Activated naive CD8-positive, alpha-beta T cell treated with anti-CD3 and anti-CD28 coated beads, Interleukin-2, amount 50 U/mL, for 24 hours (primary cell): ENCODE measurements at regions not wholly inside any gene's neighbourhood (a gene's known extent, or its start where the extent isn't known, plus 50 kb on each side); places are given as distances from the start of the nearest gene placed in this dataset.

ENCODE experiments used
- ATAC-seq: fragments of 150-1000 bp; cut with Tn5 transposase; one replicate; pipeline ENCODE4 v1.10.0; 2021
- DNase-seq: peaks from one replicate; pipeline ENCODE4 v3.0.0; 2021
- H3K27ac Mint-ChIP-seq: one replicate; pipeline ENCODE4 v1.8.0; 2021; ENCODE audit warnings: mild to moderate bottlenecking, mixed read lengths
- H3K27me3 Mint-ChIP-seq: one replicate; pipeline ENCODE4 v1.8.0; 2021; ENCODE audit warnings: mixed read lengths
- H3K36me3 Mint-ChIP-seq: one replicate; pipeline ENCODE4 v1.8.0; 2021; ENCODE audit warnings: low read depth, mixed read lengths
- H3K4me1 Mint-ChIP-seq: one replicate; pipeline ENCODE4 v1.8.0; 2021; ENCODE audit warnings: mixed read lengths
- H3K4me3 Mint-ChIP-seq: one replicate; pipeline ENCODE4 v1.8.0; 2021; ENCODE audit warnings: mild to moderate bottlenecking, moderate library complexity, mixed read lengths
- H3K9me3 Mint-ChIP-seq: one replicate; pipeline ENCODE4 v1.8.0; 2021; ENCODE audit warnings: mixed read lengths

DNA sequence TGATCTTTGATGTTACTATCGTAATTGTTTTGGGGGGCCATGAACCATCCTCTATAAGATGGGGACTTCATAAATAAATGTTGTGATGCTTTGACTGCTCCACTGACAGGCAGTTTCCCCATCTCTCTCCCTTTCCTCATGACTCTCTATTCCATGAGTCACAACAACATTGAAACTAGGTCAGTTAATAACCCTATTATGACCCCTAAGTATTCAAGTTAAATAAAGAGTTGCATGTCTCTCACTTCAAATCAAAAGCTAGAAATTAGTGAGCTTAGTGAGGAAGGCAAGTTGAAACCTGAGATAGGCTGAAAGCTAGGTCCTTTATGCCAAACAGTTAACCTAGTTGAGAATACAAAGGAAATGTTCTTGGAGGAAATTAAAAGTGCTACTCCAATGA, 491.0 kb downstream of the HAO1 start:
- Mint-ChIP-seq H3K36me3 (no peaks in the 10 kb centered on the region), H3K27me3 (no peaks in the 10 kb centered on the region), H3K27ac (no peak overlapping the region), H3K4me3 (no peak overlapping the region), H3K4me1 (no peaks in the 10 kb centered on the region), H3K9me3 (peaks cover 12% of the 10 kb centered on the region)
- no peak for ATAC-seq
- no peak for DNase-seq

DNA sequence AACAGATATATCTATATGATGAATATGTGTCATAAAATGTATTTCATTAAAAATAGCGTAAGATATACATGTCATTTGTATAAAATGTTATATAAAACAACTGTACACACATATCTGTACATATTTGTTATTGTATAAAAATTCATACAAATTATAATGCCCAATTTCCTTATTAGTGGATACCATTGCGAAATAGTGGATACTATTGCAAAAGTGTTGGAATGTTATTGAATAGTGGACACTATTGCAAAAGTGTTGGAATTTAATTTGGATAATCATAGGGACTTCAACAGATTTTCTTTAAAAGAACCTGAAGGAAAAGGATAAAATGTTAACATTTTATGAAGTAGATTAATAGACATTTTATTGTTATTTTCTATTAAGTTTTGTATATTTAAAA, 487.4 kb downstream of the HAO1 start:
- Mint-ChIP-seq H3K36me3 (no peaks in the 10 kb centered on the region), H3K9me3 (peaks cover 8% of the 10 kb centered on the region), H3K27me3 (no peaks in the 10 kb centered on the region), H3K4me1 (no peaks in the 10 kb centered on the region), H3K27ac (no peak overlapping the region), H3K4me3 (no peak overlapping the region)
- DNase-seq, result no peak
- ATAC-seq, result no peak

DNA sequence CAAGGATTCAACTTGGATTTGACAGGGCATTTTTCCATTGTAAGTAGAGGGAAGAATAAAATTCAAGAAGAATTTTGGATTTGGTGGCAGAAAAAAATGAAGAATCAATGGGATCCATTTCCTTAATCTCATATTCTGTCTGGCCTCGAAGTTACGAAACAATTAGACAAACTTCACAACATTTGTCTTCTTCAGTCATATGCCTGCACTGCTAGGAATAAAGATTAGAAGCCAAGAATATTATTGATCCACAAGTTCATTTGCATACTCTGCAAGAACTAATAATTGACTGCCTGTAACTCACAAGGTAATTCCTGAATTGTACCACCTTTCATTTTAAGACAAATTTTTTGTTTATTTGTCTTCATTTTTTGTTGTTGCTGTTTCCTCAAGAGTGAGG, 486.2 kb downstream of the HAO1 start:
- DNase-seq (no peak), ATAC-seq (no peak)
- no peaks in the 10 kb centered on the region for H3K36me3 Mint-ChIP-seq
- no peaks in the 10 kb centered on the region for H3K27me3 Mint-ChIP-seq
- H3K27ac Mint-ChIP-seq, result no peak overlapping the region
- no peak overlapping the region for H3K4me3 Mint-ChIP-seq
- no peaks in the 10 kb centered on the region for H3K4me1 Mint-ChIP-seq
- H3K9me3 Mint-ChIP-seq, result peaks cover 4% of the 10 kb centered on the region

DNA sequence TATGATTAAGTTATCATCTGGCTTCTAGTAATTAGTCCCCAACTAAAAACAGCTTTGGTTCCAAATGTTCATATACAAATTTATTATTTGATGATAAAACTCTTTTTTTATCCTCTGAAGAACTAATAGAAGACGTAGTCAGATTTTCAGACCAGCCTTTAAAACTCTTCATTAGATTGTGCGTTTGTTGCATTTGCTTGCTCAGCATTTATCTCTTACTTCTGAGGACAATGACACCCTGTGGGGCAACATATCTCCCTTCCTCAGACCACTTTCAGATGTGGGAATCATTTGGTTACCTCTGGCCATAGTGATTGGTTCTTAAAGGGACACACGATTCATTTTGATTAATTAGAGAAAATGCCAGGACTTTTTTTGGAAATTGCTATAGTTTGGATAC, 481.8 kb downstream of the HAO1 start:
- DNase-seq, result no peak
- H3K36me3 Mint-ChIP-seq, result no peaks in the 10 kb centered on the region

DNA sequence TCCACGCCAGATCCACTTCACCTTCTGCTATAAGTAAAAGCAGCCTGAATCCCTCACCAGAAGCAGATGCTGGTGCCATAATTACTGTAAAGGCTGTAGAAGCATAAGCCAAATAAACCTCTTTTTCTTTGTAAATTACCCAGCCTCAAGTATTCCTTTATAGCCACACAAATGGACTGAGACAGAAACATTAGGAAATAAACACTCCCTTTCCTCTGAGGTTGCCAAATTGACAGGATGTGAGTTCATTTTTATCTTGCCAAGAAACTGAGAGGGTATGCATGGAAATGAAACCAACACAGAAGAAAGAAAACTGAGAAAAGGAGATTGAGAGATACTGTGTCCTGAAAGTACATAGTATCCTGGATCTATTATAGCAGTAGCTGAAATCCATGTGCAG, 481.2 kb downstream of the HAO1 start:
- no peaks in the 10 kb centered on the region for H3K27me3 Mint-ChIP-seq
- H3K4me1 Mint-ChIP-seq, result no peaks in the 10 kb centered on the region
- DNase-seq, result no peak
- H3K27ac Mint-ChIP-seq, result no peak overlapping the region
- no peak for ATAC-seq
- no peaks in the 10 kb centered on the region for H3K36me3 Mint-ChIP-seq
- no peak overlapping the region for H3K4me3 Mint-ChIP-seq
- peaks cover 5% of the 10 kb centered on the region for H3K9me3 Mint-ChIP-seq

More for the DNA sequence above, 481.8 kb downstream of the HAO1 start:
- no peak for ATAC-seq
- peaks cover 8% of the 10 kb centered on the region for H3K9me3 Mint-ChIP-seq
- H3K27me3 Mint-ChIP-seq, result no peaks in the 10 kb centered on the region
- no peaks in the 10 kb centered on the region for H3K4me1 Mint-ChIP-seq
- no peak overlapping the region for H3K4me3 Mint-ChIP-seq
- H3K27ac Mint-ChIP-seq, result no peak overlapping the region

DNA sequence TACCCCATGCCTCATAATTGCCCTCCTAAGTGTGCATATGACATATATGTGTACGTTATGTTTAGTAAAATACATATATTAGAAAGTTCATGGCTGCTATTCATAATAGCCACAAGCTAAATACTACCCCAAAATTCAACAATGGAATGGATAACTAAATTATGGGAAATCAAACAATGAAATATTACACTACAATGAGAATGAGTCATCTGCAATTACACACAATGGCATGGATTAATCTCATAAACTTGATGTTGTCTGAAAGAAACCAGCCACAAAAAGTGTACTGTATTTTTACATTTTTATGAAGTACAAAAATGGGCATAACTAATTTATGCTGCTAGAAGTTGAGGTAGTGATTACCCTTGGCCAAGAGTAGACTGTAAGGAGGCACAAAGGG, 477.0 kb downstream of the HAO1 start:
- Mint-ChIP-seq H3K4me1 (no peaks in the 10 kb centered on the region), H3K4me3 (no peak overlapping the region), H3K9me3 (peaks cover 4% of the 10 kb centered on the region), H3K27ac (no peak overlapping the region), H3K27me3 (no peaks in the 10 kb centered on the region), H3K36me3 (no peaks in the 10 kb centered on the region)
- ATAC-seq, result no peak
- no peak for DNase-seq

DNA sequence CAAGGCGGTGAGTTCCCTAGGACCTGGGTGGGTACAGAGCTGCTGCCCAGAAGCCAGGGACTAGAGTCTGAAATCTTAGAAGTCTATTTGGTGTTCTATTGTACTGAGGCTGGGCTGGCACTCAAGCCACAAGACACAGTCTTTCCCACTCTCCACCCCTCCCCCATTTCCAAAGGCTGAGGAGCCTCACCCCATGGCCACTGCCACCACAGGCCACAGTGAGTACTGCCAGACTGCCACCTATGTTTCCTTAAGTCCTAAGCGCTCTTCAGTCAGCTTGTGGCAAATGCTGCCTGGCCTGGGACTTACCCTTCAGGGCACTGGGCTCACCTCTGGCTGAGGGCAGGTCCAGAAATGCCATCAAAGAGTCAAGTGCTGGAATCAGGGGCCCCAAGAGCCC, 469.3 kb downstream of the HAO1 start:
- no peaks in the 10 kb centered on the region for H3K36me3 Mint-ChIP-seq
- no peak overlapping the region for H3K4me3 Mint-ChIP-seq
- H3K9me3 Mint-ChIP-seq, result peaks cover 11% of the 10 kb centered on the region
- DNase-seq (no peak), ATAC-seq (no peak)
- no peaks in the 10 kb centered on the region for H3K4me1 Mint-ChIP-seq
- no peak overlapping the region for H3K27ac Mint-ChIP-seq
- no peaks in the 10 kb centered on the region for H3K27me3 Mint-ChIP-seq

DNA sequence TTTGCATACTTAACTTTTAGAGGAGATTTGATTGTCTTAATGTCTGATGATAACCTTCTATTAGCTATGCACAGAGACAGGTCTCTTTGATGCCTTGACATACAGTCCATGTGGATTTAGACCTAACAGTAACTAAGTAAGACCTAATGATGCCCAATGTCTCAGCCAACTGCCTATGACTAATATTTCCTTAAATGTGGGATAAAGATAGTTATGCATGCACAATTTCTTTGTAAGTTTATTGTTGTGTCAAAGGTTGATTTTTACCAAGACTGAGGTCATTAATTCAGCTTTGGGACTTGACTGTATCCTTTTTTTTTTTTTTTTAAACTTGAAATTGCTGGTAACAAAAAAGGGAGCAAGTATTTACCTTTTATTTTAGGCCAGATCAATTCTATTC, 450.0 kb downstream of the HAO1 start:
- no peak overlapping the region for H3K27ac Mint-ChIP-seq
- ATAC-seq (no peak), DNase-seq (no peak)
- no peaks in the 10 kb centered on the region for H3K36me3 Mint-ChIP-seq
- no peak overlapping the region for H3K4me3 Mint-ChIP-seq
- H3K4me1 Mint-ChIP-seq, result no peaks in the 10 kb centered on the region
- no peaks in the 10 kb centered on the region for H3K27me3 Mint-ChIP-seq
- peaks cover 20% of the 10 kb centered on the region for H3K9me3 Mint-ChIP-seq

DNA sequence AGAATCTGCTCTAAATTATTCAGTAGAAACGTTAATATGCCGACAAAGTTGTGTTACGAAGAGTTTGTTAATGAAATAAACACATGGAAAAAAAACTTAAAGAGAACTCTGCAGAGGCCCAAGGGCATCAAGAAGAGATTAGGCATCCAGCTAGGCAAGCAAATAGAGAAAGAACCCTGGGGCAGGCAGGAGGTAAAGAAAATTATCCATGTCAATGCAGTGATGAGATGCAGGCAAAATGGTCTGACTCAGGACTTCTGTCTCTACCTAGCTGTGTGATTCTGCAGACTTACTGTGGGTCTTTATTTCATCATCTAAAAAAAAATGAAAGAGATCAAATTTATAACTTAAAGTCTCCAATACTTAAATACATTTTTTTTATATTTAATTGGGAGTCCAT, 448.0 kb downstream of the HAO1 start:
- no peak overlapping the region for H3K4me3 Mint-ChIP-seq
- H3K27me3 Mint-ChIP-seq, result no peaks in the 10 kb centered on the region
- ATAC-seq, result no peak
- H3K36me3 Mint-ChIP-seq, result no peaks in the 10 kb centered on the region
- peaks cover 16% of the 10 kb centered on the region for H3K9me3 Mint-ChIP-seq
- no peak overlapping the region for H3K27ac Mint-ChIP-seq
- H3K4me1 Mint-ChIP-seq, result no peaks in the 10 kb centered on the region
- no peak for DNase-seq

DNA sequence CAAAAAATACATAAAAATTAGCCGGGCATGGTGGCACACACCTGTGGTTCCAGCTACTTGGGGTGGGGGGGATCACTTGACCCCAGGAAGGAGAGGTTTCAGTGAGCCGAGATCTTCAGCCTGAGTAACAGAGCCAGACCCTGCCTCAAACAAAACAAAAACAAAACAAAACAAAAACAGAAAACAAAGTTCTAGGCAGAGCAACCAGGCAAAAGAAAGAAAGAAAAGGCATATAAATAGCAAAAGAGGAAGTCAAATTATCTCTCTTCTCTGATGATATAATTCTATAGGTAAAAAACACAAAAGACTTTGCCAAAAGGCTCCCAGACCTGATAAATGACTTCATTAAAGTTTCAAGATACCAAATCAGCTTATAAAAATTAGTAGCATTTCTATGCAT, 446.9 kb downstream of the HAO1 start:
- H3K27ac Mint-ChIP-seq, result no peak overlapping the region
- DNase-seq, result no peak
- no peak for ATAC-seq
- H3K4me1 Mint-ChIP-seq, result no peaks in the 10 kb centered on the region
- H3K9me3 Mint-ChIP-seq, result peaks cover 15% of the 10 kb centered on the region
- H3K4me3 Mint-ChIP-seq, result no peak overlapping the region
- no peaks in the 10 kb centered on the region for H3K27me3 Mint-ChIP-seq
- H3K36me3 Mint-ChIP-seq, result no peaks in the 10 kb centered on the region

DNA sequence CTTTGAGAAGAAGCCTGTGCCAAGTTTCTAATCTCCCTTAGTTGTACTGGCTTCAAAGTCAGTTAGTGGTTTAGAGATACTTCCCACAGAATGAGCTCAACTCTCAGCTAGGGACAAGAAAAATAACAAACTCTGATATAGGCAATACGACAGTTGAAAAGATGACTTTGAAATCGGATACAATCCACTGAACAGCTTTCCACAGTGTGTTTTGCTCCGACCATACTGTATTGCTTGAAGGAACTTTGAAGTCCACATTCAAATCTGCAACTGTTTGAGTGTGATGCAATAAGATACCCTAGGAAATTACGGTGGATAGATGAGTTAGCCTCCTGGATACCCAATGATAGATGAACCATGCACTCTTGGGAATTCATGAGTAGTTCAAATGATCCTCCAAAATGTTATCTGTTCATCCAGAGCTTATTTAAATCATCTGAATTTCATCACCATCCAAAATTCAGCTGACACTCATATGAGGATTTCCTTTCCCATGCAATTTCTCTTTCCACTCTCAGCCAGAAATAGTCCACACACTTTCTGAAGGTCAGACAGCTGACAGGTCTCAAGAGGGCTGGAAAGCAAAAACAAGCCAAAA, 443.8 kb downstream of the HAO1 start:
- Mint-ChIP-seq H3K4me3 (no peak overlapping the region), H3K4me1 (no peaks in the 10 kb centered on the region), H3K27me3 (no peaks in the 10 kb centered on the region), H3K9me3 (peaks cover 17% of the 10 kb centered on the region), H3K36me3 (no peaks in the 10 kb centered on the region), H3K27ac (no peak overlapping the region)
- DNase-seq, result no peak
- no peak for ATAC-seq

DNA sequence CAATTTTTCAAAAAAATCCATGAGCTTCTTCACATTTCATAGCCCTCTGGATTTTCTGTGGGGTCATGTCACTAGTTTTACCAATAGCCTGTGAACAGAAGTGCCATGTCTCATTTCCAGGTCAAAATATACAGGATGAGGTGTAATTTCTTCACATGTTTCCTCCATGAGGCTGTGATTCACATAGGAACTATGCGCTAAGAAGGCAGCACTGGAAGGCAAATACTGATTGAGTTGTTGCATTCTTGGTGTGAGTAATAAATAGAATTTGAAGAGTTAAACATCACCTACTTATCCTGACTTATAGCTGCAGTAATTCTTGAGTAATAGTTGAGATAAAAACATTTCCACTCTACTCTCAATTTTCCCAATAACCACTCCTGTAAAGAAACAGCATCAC, 442.3 kb downstream of the HAO1 start:
- no peak for DNase-seq
- Mint-ChIP-seq H3K27ac (no peak overlapping the region), H3K27me3 (no peaks in the 10 kb centered on the region), H3K4me1 (no peaks in the 10 kb centered on the region), H3K36me3 (no peaks in the 10 kb centered on the region), H3K9me3 (peaks cover 17% of the 10 kb centered on the region), H3K4me3 (no peak overlapping the region)
- ATAC-seq, result no peak

DNA sequence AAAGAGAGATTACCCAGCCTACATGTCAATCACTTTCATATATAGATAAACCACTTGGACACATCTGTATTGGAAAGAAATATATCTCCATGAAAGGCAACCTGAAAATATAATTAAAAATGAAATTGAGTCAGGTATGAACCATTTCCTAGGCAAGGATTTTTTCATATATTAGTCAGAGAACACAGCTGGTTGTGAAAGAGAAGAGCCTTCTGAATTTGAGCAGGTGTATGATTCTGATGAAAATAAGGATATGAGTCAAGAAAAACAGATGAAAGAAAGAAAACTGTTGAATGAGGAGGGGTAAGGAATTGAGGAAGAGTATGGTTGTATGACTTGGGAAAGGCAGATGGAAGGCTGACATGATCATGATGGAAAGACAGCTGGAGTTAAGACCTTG, 441.1 kb downstream of the HAO1 start:
- H3K27me3 Mint-ChIP-seq, result no peaks in the 10 kb centered on the region
- no peak overlapping the region for H3K27ac Mint-ChIP-seq
- no peaks in the 10 kb centered on the region for H3K4me1 Mint-ChIP-seq
- DNase-seq, result no peak
- peaks cover 11% of the 10 kb centered on the region for H3K9me3 Mint-ChIP-seq
- ATAC-seq, result no peak
- no peak overlapping the region for H3K4me3 Mint-ChIP-seq
- no peaks in the 10 kb centered on the region for H3K36me3 Mint-ChIP-seq

DNA sequence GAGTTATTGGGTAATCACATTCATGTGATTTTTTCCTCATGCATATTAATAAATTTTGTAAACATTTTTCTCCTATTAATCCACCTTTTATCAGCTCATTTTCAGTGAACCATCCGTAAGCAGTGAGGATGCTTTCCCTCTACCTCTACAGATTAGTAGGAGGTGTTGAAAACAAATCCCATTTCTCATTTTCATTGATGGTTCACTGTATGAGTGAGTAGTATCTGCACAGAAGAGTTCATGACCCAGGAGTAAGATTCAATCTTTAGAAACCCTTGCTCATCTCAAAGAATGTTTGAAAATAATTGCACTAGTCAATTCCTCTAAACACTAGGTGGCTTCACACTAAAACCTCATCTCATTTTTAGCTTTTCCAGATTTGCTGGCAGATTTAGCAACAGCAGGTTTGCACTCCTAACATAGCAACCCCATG, 440.0 kb downstream of the HAO1 start:
- no peaks in the 10 kb centered on the region for H3K27me3 Mint-ChIP-seq
- H3K9me3 Mint-ChIP-seq, result peaks cover 3% of the 10 kb centered on the region
- H3K27ac Mint-ChIP-seq, result no peak overlapping the region
- DNase-seq (no peak), ATAC-seq (no peak)
- H3K36me3 Mint-ChIP-seq, result no peaks in the 10 kb centered on the region
- H3K4me1 Mint-ChIP-seq, result no peaks in the 10 kb centered on the region
- no peak overlapping the region for H3K4me3 Mint-ChIP-seq

DNA sequence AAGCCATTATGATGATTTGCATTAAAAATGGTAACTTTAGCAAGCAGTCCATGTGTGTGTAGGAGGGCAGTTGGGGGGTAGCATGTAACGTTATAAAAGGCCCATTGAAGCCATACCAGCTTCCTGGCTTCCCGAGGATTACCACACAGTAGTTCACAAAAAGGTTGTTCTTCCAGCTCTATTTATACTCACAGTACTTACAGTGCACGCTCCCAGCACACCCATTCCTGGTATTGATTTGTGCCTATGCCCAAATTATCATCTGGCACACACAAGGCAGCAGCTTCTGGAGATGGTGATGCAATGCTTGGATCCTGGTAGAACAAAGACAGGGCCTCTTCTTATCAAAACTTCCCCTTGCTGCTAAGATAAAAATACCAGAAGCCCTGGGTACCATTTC, 436.8 kb downstream of the HAO1 start:
- peaks cover 3% of the 10 kb centered on the region for H3K9me3 Mint-ChIP-seq
- H3K27me3 Mint-ChIP-seq, result no peaks in the 10 kb centered on the region
- no peak overlapping the region for H3K4me3 Mint-ChIP-seq
- H3K36me3 Mint-ChIP-seq, result no peaks in the 10 kb centered on the region
- ATAC-seq, result no peak
- H3K4me1 Mint-ChIP-seq, result no peaks in the 10 kb centered on the region
- no peak overlapping the region for H3K27ac Mint-ChIP-seq
- no peak for DNase-seq

DNA sequence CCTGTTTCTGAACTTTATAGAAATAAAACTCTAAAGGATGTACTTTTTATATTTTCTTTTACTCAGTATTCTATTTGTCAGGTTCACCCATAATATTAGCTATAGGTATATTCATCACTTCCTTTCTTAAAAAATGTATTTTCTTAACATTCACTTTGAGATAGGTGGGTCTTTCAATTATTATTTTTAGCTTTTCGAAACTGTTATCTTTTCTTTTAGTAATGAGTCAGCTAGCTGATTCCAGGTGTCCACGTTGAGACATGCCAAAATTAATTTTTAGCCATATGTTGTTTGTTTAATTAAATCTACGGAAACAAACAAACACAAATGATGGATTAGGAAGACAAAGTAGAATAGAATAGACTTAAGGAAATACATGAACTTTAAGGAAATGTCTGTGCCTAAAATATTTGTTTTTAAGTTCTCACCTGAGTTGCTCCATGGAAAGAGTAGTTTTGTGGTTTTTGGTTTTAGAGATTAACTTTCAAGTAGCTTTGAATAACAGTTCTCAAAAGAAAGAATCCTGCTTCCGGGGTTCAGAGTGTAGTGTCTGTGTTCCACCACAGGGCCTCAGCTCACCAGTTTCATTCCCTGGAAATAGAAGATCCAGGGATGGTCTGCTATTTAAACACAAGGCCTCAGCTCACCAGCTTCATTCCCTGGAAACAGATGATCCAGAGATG, 435.0 kb downstream of the HAO1 start:
- Mint-ChIP-seq H3K9me3 (peaks cover 3% of the 10 kb centered on the region), H3K36me3 (no peaks in the 10 kb centered on the region), H3K27ac (no peak overlapping the region), H3K4me1 (no peaks in the 10 kb centered on the region), H3K4me3 (no peak overlapping the region), H3K27me3 (no peaks in the 10 kb centered on the region)
- DNase-seq, result no peak
- no peak for ATAC-seq
